Testis (tissue), 2 donors: ENCODE measurements at regions not wholly inside any gene's neighbourhood (a gene's known extent, or its start where the extent isn't known, plus 50 kb on each side); places are given as distances from the start of the nearest gene placed in this dataset.

Source experiments
- DNase-seq: peaks from one replicate; pipeline ENCODE4 v3.0.0-alpha.2; 2019
- H3K27ac ChIP-seq, 2 donors: fragments of 200-600 bp; sonication (generic); one replicate each; pipeline ENCODE4 v1.5.1; 2019
- H3K27me3 ChIP-seq: fragments of 200-600 bp; sonication (generic); one replicate; pipeline ENCODE4 v1.5.1; 2019
- H3K36me3 ChIP-seq: fragments of 200-600 bp; sonication (generic); one replicate; pipeline ENCODE4 v1.5.1; 2017; ENCODE audit warnings: low read depth; ENCODE audit errors: missing control alignments
- H3K4me1 ChIP-seq: fragments of 200-600 bp; sonication (generic); one replicate; pipeline ENCODE4 v1.5.1; 2019
- H3K4me3 ChIP-seq, 2 donors: fragments of 200-600 bp; sonication (generic); one replicate each; pipeline ENCODE4 v1.5.1; 2017 to 2019
- H3K9me3 ChIP-seq: fragments of 200-600 bp; sonication (generic); one replicate; pipeline ENCODE4 v1.5.1; 2017
- CTCF ChIP-seq, 3 experiments: fragments of 450-650 bp in 2 of 3; fragments of 200-600 bp in 1 of 3; sonication (generic) in 1 of 3; IDR thresholded peaks; one replicate each; pipeline ENCODE4 v1.5.1; 2016 to 2019; ENCODE audit warnings: antibody characterized with exemption in 3 of 3, mild to moderate bottlenecking in 2 of 3, moderate library complexity in 1 of 3
- POLR2A ChIP-seq: fragments of 450-650 bp; IDR thresholded peaks from one replicate; pipeline ENCODE4 v1.6.1; 2017; ENCODE audit warnings: antibody characterized with exemption, mild to moderate bottlenecking, moderate library complexity
- WGBS, 2 donors: methylation state at CpG; one replicate each; pipeline ENCODE4 v1.1.5; 2018; 5-methylcytosine and 5-hydroxymethylcytosine counted together
- intact Hi-C: fragments of 100-400 bp; cut with DNase I; formaldehyde crosslinking; loops from one replicate; pipeline ENCODE4 v1.15.1; 2023; ENCODE audit warnings: low total_unique reads

GRCh38 chr1:82045221-82045620, 244.5 kb downstream of the ADGRL2 start:
- no peaks in the 10 kb centered on the region for H3K4me1 ChIP-seq
- no peaks in the 10 kb centered on the region for H3K9me3 ChIP-seq
- H3K36me3 ChIP-seq, result no peaks in the 10 kb centered on the region
- no peaks in the 10 kb centered on the region for H3K27me3 ChIP-seq
- no peak for DNase-seq
- H3K27ac ChIP-seq, result no peak overlapping the region
- intact Hi-C loops, result no loop called here
- H3K4me3 ChIP-seq, result no peak overlapping the region
- TF ChIP-seq CTCF (IDR thresholded peaks at IDR 0.05), result no peak
- TF ChIP-seq POLR2A, result no peak

- H3K4me3 ChIP-seq, result no peak overlapping the region
- H3K27ac ChIP-seq, result no peak overlapping the region
- H3K9me3 ChIP-seq, result no peaks in the 10 kb centered on the region
- no peak for TF ChIP-seq CTCF (IDR thresholded peaks at IDR 0.05)
- no peak for TF ChIP-seq POLR2A
- no peaks in the 10 kb centered on the region for H3K36me3 ChIP-seq
- no peak for DNase-seq
- intact Hi-C loops, result no loop called here
- no peaks in the 10 kb centered on the region for H3K4me1 ChIP-seq
- H3K27me3 ChIP-seq, result no peaks in the 10 kb centered on the region
Observed at GRCh38 chr1:82044536-82044935, 243.8 kb downstream of the ADGRL2 start.

GRCh38 chr1:82044111-82044510, 243.4 kb downstream of the ADGRL2 start:
- Histone ChIP-seq H3K27ac (no peak overlapping the region), H3K4me1 (no peaks in the 10 kb centered on the region), H3K27me3 (no peaks in the 10 kb centered on the region), H3K9me3 (no peaks in the 10 kb centered on the region), H3K4me3 (no peak overlapping the region), H3K36me3 (no peaks in the 10 kb centered on the region)
- 86 to 87% methylated on average over 3 of the region's 3 CpGs for WGBS, 2 donors
- DNase-seq, result no peak
- intact Hi-C loops, result no loop called here
- TF ChIP-seq CTCF (IDR thresholded peaks at IDR 0.05) (no peak), POLR2A (no peak)

- TF ChIP-seq POLR2A, result no peak
- TF ChIP-seq CTCF (IDR thresholded peaks at IDR 0.05), result no peak
- Histone ChIP-seq H3K9me3 (no peaks in the 10 kb centered on the region), H3K27ac (no peak overlapping the region), H3K4me3 (no peak overlapping the region), H3K27me3 (no peaks in the 10 kb centered on the region), H3K36me3 (no peaks in the 10 kb centered on the region), H3K4me1 (no peaks in the 10 kb centered on the region)
- 77 to 78% methylated on average over 4 of the region's 4 CpGs for WGBS, 2 donors
- intact Hi-C loops, result no loop called here
- no peak for DNase-seq
Observed at GRCh38 chr1:82042306-82043060, 241.7 kb downstream of the ADGRL2 start.
